GM18873 (cell line): ENCODE measurements at regions not wholly inside any gene's neighbourhood (a gene's known extent, or its start where the extent isn't known, plus 50 kb on each side); places are given as distances from the start of the nearest gene placed in this dataset.

Experiments used
- ATAC-seq: cut with Tn5 transposase; IDR thresholded peaks from one replicate; pipeline ENCODE4 v1.9.1; 2021; ENCODE audit warnings: mild to moderate bottlenecking, moderate library complexity, moderate number of reproducible peaks; ENCODE audit not compliant: unreplicated experiment, low FRiP score

DNA sequence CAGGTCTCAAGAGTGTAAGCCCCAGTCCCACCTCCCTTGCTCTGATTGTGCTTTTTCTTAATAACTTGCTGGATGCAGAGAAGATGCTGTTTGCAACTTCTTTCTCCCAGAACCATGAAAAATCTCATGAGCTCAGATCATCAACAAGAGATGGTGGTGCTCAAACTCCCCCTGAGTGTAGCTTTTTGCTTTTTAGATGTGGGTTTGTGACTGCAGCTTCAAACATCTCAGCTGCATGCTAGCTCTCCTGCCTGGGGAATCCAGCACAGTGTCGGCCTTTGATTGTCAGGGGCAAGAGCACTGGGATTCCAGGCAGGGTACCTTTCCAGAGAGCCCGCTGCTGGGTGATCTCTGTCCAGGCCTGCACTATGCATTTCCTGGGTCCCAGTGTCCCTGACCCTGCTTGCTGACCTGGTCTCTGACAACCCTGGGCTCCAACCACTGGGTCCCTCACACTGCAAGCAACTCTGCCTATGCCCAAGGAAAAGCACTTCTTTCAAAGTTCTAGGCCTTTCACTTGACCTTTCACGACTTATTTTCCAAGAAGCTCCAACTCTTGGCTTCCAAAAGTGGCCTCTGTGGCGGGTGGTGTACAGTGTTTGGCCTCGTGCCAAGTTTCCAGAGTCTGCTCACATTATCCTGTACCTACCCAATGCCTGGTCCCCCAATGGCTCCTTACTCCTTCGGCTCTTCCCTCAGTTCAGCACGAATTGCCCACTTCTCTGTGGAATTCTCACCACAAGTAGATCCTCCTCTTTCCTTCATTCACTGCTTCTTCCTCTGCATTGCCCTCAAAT lies 69.7 kb upstream of the LY86 start:
- ATAC-seq: no peak

DNA sequence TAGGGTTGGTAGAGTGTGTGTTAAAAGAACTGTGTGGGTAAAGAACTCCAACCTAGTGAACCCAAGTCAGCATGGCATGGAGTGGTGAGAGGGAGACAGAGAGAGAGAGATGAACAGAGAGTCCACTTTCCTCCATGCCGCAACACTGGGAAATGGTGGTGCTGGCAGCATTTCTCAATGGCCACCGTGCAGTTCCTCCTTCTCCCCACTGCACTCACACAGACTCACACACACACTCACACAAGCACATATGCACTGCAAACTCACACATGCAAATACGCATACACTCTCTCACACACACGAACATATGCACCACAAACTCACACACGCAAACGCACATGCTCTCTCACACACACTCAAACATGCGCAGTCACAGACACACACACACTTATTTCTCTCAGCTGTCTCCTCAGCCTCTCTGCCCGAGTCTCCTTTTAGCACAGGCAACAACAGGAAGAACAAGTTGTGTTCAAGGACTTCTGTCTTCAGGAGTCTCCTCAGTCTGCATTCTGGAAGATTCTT lies 66.5 kb upstream of the LY86 start:
- no peak for ATAC-seq

DNA sequence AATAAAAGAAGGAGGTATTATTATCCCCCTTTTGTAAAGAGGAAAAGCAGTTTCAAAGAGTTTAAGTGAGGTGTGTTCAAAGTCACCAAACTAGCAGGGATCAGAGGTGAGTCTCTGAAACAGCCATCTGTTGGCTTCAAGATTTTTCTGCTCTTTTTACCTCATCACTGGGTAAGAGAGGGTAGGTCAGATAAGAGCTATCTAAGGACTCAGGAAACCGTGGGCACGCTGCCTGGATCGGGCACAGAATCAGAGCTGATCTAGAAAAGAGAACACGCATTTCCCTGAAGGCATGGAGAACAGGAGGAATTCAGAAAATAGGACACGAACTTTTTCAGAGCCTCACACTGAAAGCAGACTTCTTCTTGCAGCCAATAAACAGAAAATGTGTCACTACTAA lies 65.8 kb upstream of the LY86 start:
- no peak for ATAC-seq

DNA sequence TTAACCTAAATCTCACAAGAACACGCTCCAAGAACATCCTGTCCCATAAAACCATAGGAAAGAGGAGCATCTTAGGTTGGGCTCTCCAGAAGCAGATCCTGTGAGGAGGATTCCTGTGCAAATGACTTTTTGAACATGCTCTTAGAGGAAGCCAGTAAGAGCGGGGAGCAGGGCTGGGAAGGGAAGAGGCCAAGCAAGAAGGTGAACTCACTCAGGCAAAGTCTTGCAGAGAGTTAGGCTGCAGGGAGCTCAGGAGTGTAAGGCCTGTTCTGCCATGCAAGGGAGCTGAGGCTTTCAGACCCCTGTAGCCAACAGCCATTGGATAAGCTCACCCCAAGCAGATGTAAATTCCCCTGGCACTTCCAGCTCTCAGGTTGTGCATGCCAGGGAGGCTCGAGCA lies 63.6 kb upstream of the LY86 start:
- ATAC-seq: no peak

DNA sequence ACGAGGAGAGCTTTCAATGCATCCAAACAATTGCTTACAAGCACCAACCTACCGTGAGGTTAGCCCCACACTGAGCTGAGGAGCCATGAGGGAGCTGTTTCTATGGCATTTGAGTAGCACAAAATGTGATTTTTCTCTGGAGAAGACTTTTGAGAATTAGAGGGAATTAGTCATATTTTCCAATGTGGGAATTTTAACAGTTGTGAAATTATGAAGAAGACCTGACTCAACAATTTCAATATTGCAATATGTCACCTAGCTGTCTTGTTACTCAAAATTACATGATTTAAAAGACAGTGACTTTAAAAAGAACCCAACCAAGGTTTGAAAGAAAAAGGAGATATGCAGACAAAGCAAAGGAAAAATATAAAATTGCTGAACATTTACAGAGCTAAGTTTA lies 62.6 kb upstream of the LY86 start:
- no peak for ATAC-seq

DNA sequence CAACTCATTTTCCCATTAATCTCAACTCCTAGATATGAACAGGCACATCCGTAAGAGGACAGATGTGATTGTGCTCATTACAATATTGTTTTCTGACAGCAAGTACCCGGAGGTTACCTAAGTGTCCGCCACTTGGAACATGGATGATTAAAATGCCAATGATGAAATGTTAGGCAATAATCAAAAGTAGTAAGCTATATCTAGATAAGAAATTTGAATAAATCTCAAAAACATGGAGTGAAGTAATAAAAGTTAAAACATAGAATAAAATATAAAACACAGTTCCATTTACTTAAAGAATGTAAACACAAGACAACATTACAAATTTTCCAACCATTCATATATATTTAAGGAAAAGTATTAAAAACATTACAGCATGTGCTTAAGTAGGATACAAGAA lies 59.2 kb upstream of the LY86 start:
- ATAC-seq: no peak

DNA sequence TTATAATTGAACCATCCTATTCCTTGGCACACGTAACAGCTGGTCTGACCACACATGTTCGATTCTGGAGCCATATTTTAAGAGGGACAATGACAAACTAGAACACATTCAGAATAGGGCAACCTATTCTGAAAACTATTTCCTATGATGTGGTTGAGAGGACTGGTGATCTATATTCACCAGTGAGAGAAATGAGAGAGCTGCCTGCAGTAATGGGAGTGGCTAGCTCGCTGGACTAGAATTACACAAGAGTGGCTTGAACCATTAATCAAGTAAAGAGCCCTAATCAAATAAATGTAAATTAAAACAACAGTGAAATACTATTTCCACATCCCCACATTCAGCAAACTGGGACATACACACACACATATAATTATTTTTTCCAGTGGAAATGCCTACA lies 55.3 kb upstream of the LY86 start:
- no peak for ATAC-seq

DNA sequence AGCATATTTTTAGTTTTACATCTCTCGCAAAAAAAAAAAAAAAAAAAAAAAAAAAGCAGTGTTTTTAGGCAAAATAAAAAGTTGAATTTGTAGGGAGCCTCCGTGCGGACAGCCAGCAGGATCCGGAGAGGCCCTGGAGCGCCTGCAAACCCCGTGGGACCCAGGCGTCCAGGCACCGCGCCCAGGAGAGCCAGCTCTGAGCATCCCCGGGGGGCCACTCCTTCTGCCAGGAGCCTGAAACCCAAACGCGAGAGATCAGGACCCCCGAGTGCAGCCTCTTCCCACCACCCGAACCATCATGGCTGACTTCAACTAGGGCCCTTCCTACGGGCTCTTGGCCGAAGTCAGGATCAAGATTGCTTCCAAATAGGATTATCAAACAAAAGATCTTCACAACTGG lies 54.1 kb upstream of the LY86 start:
- ATAC-seq: no peak

DNA sequence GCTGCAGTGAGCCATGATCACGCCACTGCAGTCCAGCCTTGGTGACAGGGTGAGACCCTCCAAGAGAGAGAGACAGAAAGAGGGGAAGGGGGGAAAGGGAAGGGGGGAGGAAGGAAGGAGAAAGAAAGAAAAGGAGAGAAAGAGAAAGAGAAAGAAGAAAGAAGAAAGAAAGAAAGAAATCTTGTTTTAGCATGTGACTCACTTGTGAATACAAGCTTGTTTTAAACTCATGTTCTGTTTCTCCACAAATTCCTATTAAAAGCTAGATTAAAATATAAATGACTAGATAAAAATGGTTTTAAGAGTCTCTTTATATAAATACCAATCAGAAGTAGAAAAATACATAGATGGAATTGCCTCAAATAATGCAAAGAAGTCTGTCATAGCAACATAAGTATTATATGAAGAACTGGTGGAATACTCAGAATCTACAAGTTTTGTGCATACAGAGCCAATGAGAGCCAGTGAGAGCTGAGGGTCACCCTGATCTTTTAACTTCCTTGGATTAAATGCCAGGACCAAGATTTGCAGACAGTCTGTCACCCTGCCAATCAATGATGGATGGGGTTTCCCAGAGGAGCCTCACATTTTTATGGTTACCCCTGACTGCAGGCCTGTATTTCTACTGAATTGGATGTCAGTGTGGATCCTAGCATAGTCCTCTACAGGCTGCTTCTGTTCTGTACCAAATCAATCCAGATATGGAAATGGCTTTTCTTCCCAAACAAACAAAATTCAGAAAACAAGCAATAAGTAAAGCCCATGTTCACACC lies 50.8 kb upstream of the LY86 start:
- no peak for ATAC-seq

DNA sequence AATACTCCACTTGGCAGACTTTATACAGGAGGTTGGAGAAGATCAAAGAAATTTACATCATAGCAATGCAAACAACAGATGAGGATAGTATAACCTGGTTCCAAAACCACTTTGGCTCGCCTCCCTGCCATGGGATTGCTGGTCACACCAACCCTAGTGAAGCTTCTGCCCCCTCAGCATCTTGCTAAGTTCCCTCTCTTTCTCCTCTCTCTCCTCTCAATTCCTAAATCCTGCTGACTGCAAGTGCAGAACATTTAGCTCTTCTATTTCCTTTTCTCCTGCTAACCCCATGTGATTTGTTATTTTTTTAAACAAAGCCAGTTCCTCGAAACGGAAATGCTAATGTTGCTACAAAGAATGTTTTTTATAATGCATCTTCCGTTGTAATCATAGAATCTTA lies 50.3 kb upstream of the LY86 start:
- no peak for ATAC-seq
